Glomerular visceral epithelial cell (primary cell): ENCODE measurements at regions not wholly inside any gene's neighbourhood (a gene's known extent, or its start where the extent isn't known, plus 50 kb on each side); places are given as distances from the start of the nearest gene placed in this dataset.

Experiments used
- DNase-seq: peaks from one replicate; pipeline ENCODE4 v3.0.0-alpha.2; 2016; ENCODE audit errors: extremely low spot score

GRCh38 chr9:1427875-1428274 lies 377.7 kb downstream of the DMRT2 start:
- DNase-seq: no peak

GRCh38 chr9:1429297-1429696 lies 379.1 kb downstream of the DMRT2 start:
- DNase-seq: no peak

GRCh38 chr9:1431461-1431860 lies 381.3 kb downstream of the DMRT2 start:
- DNase-seq: no peak

GRCh38 chr9:1434052-1434767 lies 384.1 kb downstream of the DMRT2 start:
- no peak for DNase-seq

- DNase-seq: no peak
These were observed 384.7 kb downstream of the DMRT2 start for GRCh38 chr9:1434811-1435210.

GRCh38 chr9:1440256-1440655 lies 390.1 kb downstream of the DMRT2 start:
- no peak for DNase-seq

GRCh38 chr9:1442105-1442504 lies 391.9 kb downstream of the DMRT2 start:
- DNase-seq: no peak

GRCh38 chr9:1443450-1443849 lies 393.3 kb downstream of the DMRT2 start:
- DNase-seq: no peak

GRCh38 chr9:1446671-1447070 lies 396.5 kb downstream of the DMRT2 start:
- DNase-seq: no peak

GRCh38 chr9:1453636-1454035 lies 403.5 kb downstream of the DMRT2 start:
- no peak for DNase-seq

GRCh38 chr9:1454211-1454610 lies 404.1 kb downstream of the DMRT2 start:
- DNase-seq: no peak

GRCh38 chr9:1454616-1455347 lies 404.6 kb downstream of the DMRT2 start:
- DNase-seq: no peak

GRCh38 chr9:1455766-1456165 lies 405.6 kb downstream of the DMRT2 start:
- no peak for DNase-seq

GRCh38 chr9:1456301-1457024 lies 406.3 kb downstream of the DMRT2 start:
- no peak for DNase-seq

GRCh38 chr9:1457460-1457859 lies 407.3 kb downstream of the DMRT2 start:
- DNase-seq: no peak

GRCh38 chr9:1458503-1458902 lies 408.3 kb downstream of the DMRT2 start:
- DNase-seq: no peak

GRCh38 chr9:1460143-1460769 lies 410.1 kb downstream of the DMRT2 start:
- DNase-seq: no peak

GRCh38 chr9:1461812-1462211 lies 411.7 kb downstream of the DMRT2 start:
- DNase-seq: no peak

- DNase-seq: no peak
These were observed 412.6 kb downstream of the DMRT2 start for GRCh38 chr9:1462626-1463308.

GRCh38 chr9:1469996-1470395 lies 419.8 kb downstream of the DMRT2 start:
- DNase-seq: no peak

GRCh38 chr9:1473956-1474634 lies 423.9 kb downstream of the DMRT2 start:
- DNase-seq: no peak
